Skeletal muscle satellite cell (primary cell): ENCODE measurements at regions not wholly inside any gene's neighbourhood (a gene's known extent, or its start where the extent isn't known, plus 50 kb on each side); places are given as distances from the start of the nearest gene placed in this dataset.

Experiments used
- H3K27me3 ChIP-seq: 2 replicates; pipeline ENCODE4 v1.7.0; 2013; ENCODE audit warnings: low read length; ENCODE audit not compliant: control insufficient read depth, insufficient read depth
- H3K36me3 ChIP-seq: 2 replicates; pipeline ENCODE4 v1.7.0; 2013; ENCODE audit warnings: mild to moderate bottlenecking, control low read depth, low read length; ENCODE audit not compliant: insufficient read depth
- H3K4me1 ChIP-seq: 2 replicates; pipeline ENCODE4 v1.7.0; 2013; ENCODE audit warnings: low read length; ENCODE audit not compliant: control insufficient read depth, insufficient read depth
- H3K4me2 ChIP-seq: 2 replicates; pipeline ENCODE4 v1.7.0; 2013; ENCODE audit warnings: mild to moderate bottlenecking, low read length
- H3K4me3 ChIP-seq: 2 replicates; pipeline ENCODE4 v1.7.0; 2013; ENCODE audit warnings: low read length
- H3K9ac ChIP-seq: 2 replicates; pipeline ENCODE4 v1.7.0; 2013; ENCODE audit warnings: mild to moderate bottlenecking, low read depth, low read length, moderate library complexity
- H3K9me3 ChIP-seq: replicated peaks from 2 replicates; pipeline ENCODE4 v1.7.0; 2013; ENCODE audit warnings: mild to moderate bottlenecking, control low read depth, low read length

- Histone ChIP-seq H3K4me2 (no peak overlapping the region), H3K4me1 (no peaks in the 10 kb centered on the region), H3K36me3 (no peaks in the 10 kb centered on the region), H3K4me3 (no peak overlapping the region), H3K9me3 (no peaks in the 10 kb centered on the region), H3K9ac (no peak overlapping the region), H3K27me3 (no peaks in the 10 kb centered on the region)
These were observed 145.3 kb downstream of the FAM83B start for GRCh38 chr6:54991761-54992330.

GRCh38 chr6:54992789-54993188, 146.2 kb downstream of the FAM83B start:
- no peak overlapping the region for H3K4me2 ChIP-seq
- no peak overlapping the region for H3K9ac ChIP-seq
- no peak overlapping the region for H3K4me3 ChIP-seq
- no peaks in the 10 kb centered on the region for H3K9me3 ChIP-seq
- H3K27me3 ChIP-seq, result no peaks in the 10 kb centered on the region
- no peaks in the 10 kb centered on the region for H3K4me1 ChIP-seq
- H3K36me3 ChIP-seq, result no peaks in the 10 kb centered on the region

- Histone ChIP-seq H3K4me3 (no peak overlapping the region), H3K9me3 (no peaks in the 10 kb centered on the region), H3K4me1 (no peaks in the 10 kb centered on the region), H3K4me2 (no peak overlapping the region), H3K27me3 (no peaks in the 10 kb centered on the region), H3K36me3 (no peaks in the 10 kb centered on the region), H3K9ac (no peak overlapping the region)
These were observed 146.7 kb downstream of the FAM83B start for GRCh38 chr6:54993294-54993693.

- Histone ChIP-seq H3K4me3 (no peak overlapping the region), H3K36me3 (no peaks in the 10 kb centered on the region), H3K9ac (no peak overlapping the region), H3K4me2 (no peak overlapping the region), H3K9me3 (no peaks in the 10 kb centered on the region), H3K27me3 (no peaks in the 10 kb centered on the region), H3K4me1 (no peaks in the 10 kb centered on the region)
These were observed 147.4 kb downstream of the FAM83B start for GRCh38 chr6:54993948-54994347.

- Histone ChIP-seq H3K36me3 (no peaks in the 10 kb centered on the region), H3K4me3 (no peak overlapping the region), H3K9ac (no peak overlapping the region), H3K4me2 (no peak overlapping the region), H3K9me3 (no peaks in the 10 kb centered on the region), H3K27me3 (no peaks in the 10 kb centered on the region), H3K4me1 (no peaks in the 10 kb centered on the region)
These were observed 152.0 kb downstream of the FAM83B start for GRCh38 chr6:54998576-54998975.

- Histone ChIP-seq H3K4me1 (no peaks in the 10 kb centered on the region), H3K4me2 (no peak overlapping the region), H3K27me3 (no peaks in the 10 kb centered on the region), H3K4me3 (no peak overlapping the region), H3K36me3 (no peaks in the 10 kb centered on the region), H3K9me3 (no peaks in the 10 kb centered on the region), H3K9ac (no peak overlapping the region)
These were observed 157.3 kb downstream of the FAM83B start for GRCh38 chr6:55003719-55004430.

GRCh38 chr6:55009131-55009530, 162.6 kb downstream of the FAM83B start:
- no peaks in the 10 kb centered on the region for H3K27me3 ChIP-seq
- no peak overlapping the region for H3K4me3 ChIP-seq
- no peaks in the 10 kb centered on the region for H3K36me3 ChIP-seq
- no peak overlapping the region for H3K4me2 ChIP-seq
- no peaks in the 10 kb centered on the region for H3K4me1 ChIP-seq
- H3K9me3 ChIP-seq, result no peaks in the 10 kb centered on the region
- H3K9ac ChIP-seq, result no peak overlapping the region

GRCh38 chr6:55011034-55011433, 163.3 kb upstream of the HCRTR2 start:
- Histone ChIP-seq H3K27me3 (no peaks in the 10 kb centered on the region), H3K4me3 (no peak overlapping the region), H3K4me2 (no peak overlapping the region), H3K9ac (no peak overlapping the region), H3K36me3 (no peaks in the 10 kb centered on the region), H3K9me3 (no peaks in the 10 kb centered on the region), H3K4me1 (no peaks in the 10 kb centered on the region)

- no peaks in the 10 kb centered on the region for H3K36me3 ChIP-seq
- H3K4me3 ChIP-seq, result no peak overlapping the region
- H3K9ac ChIP-seq, result no peak overlapping the region
- no peaks in the 10 kb centered on the region for H3K4me1 ChIP-seq
- no peaks in the 10 kb centered on the region for H3K27me3 ChIP-seq
- no peaks in the 10 kb centered on the region for H3K9me3 ChIP-seq
- no peak overlapping the region for H3K4me2 ChIP-seq
These were observed 161.9 kb upstream of the HCRTR2 start for GRCh38 chr6:55012454-55012853.

GRCh38 chr6:55014321-55015088, 159.8 kb upstream of the HCRTR2 start:
- H3K9me3 ChIP-seq, result no peaks in the 10 kb centered on the region
- no peaks in the 10 kb centered on the region for H3K4me1 ChIP-seq
- no peak overlapping the region for H3K4me3 ChIP-seq
- H3K36me3 ChIP-seq, result no peaks in the 10 kb centered on the region
- H3K4me2 ChIP-seq, result no peak overlapping the region
- H3K27me3 ChIP-seq, result no peaks in the 10 kb centered on the region
- H3K9ac ChIP-seq, result no peak overlapping the region

- no peaks in the 10 kb centered on the region for H3K9me3 ChIP-seq
- H3K4me1 ChIP-seq, result no peaks in the 10 kb centered on the region
- H3K27me3 ChIP-seq, result no peaks in the 10 kb centered on the region
- no peak overlapping the region for H3K4me2 ChIP-seq
- H3K9ac ChIP-seq, result no peak overlapping the region
- H3K36me3 ChIP-seq, result no peaks in the 10 kb centered on the region
- no peak overlapping the region for H3K4me3 ChIP-seq
These were observed 158.1 kb upstream of the HCRTR2 start for GRCh38 chr6:55016261-55016660.
